GM12878 (cell line): ENCODE measurements at regions not wholly inside any gene's neighbourhood (a gene's known extent, or its start where the extent isn't known, plus 50 kb on each side); places are given as distances from the start of the nearest gene placed in this dataset.

Experiments used
- ATAC-seq: fragments of 200-7000 bp; cut with Tn5 transposase; 3 replicates; pipeline ENCODE4 v1.9.1; 2020; ENCODE audit warnings: mild to moderate bottlenecking, moderate library complexity
- BruUV-seq: library from RNA; stranded (reverse); fragments of 400-500 nt; replicated peaks from 2 replicates; lab custom pipeline; 2021; lab: Mats Ljungman, UMichigan
- CTCF ChIA-PET: fragments of 300-600 bp; sonication (Branson Sonifier 250); formaldehyde crosslinking; extraction: SDS; loops from one replicate; lab custom pipeline; 2021; ENCODE audit warnings: inconsistent platforms; lab: Yijun Ruan, JAX
- POLR2A ChIA-PET: fragments of 350-600 bp; formaldehyde crosslinking; extraction: SDS; loops from one replicate; lab custom pipeline; 2021; ENCODE audit warnings: inconsistent platforms; lab: Charles Lee
- RAD21 ChIA-PET: fragments of 300-600 bp; sonication (Branson Sonifier 250); formaldehyde crosslinking; loops from one replicate; lab custom pipeline; 2023; ENCODE audit warnings: antibody characterized with exemption; ENCODE audit not compliant: unreplicated experiment; lab: Charles Lee
- SMC1A ChIA-PET: fragments of 300-600 bp; sonication (Branson Sonifier 250); formaldehyde crosslinking; loops from one replicate; lab custom pipeline; 2023; ENCODE audit not compliant: unreplicated experiment, uncharacterized antibody; lab: Charles Lee
- DNase-seq: peaks from one replicate; pipeline ENCODE4 v3.0.0-alpha.2; 2011; ENCODE audit warnings: low read depth, low spot score
- FAIRE-seq: peaks from 3 replicates; lab custom pipeline; 2011; peaks lifted over from hg19 to GRCh38; lab: Jason Lieb, UNC
- H2AFZ ChIP-seq: 2 replicates; pipeline ENCODE4 v1.6.0; 2011; ENCODE audit warnings: low read depth, low read length, control low read depth; ENCODE audit not compliant: control insufficient read depth
- H3K27ac ChIP-seq: 2 replicates; pipeline ENCODE4 v1.5.1; 2011; ENCODE audit warnings: control low read depth; ENCODE audit not compliant: control insufficient read depth, insufficient read depth
- H3K27me3 ChIP-seq, 2 experiments: replicated peaks in 1 of 2; 2 replicates each; pipeline versions ENCODE4 v1.6.0 to v1.6.1; 2011; ENCODE audit warnings: low read length in 1 of 2; ENCODE audit not compliant: control insufficient read depth in 2 of 2, insufficient read depth in 2 of 2
- H3K36me3 ChIP-seq, 2 experiments: 2 replicates each; pipeline ENCODE4 v1.5.1; 2011; ENCODE audit warnings: low read length in 1 of 2; ENCODE audit not compliant: control insufficient read depth in 2 of 2, insufficient read depth in 2 of 2
- H3K4me1 ChIP-seq: 2 replicates; pipeline ENCODE4 v1.6.1; 2011; ENCODE audit warnings: mild to moderate bottlenecking, low read length, moderate library complexity, mixed read lengths; ENCODE audit not compliant: control insufficient read depth, insufficient read depth
- H3K4me2 ChIP-seq: 2 replicates; pipeline ENCODE4 v1.6.0; 2011; ENCODE audit warnings: control low read depth; ENCODE audit not compliant: control insufficient read depth, insufficient read depth
- H3K4me3 ChIP-seq: fragments of 200-600 bp; sonication (generic); 2 replicates; pipeline ENCODE4 v1.5.1; 2016
- H3K79me2 ChIP-seq: 2 replicates; pipeline ENCODE4 v1.6.0; 2011; ENCODE audit warnings: low read length; ENCODE audit not compliant: control insufficient read depth, insufficient read depth
- H3K9ac ChIP-seq: 2 replicates; pipeline ENCODE4 v1.8.0; 2011; ENCODE audit warnings: low read length, control low read depth, mixed read lengths; ENCODE audit not compliant: control insufficient read depth, insufficient read depth
- H3K9me3 ChIP-seq: replicated peaks from 3 replicates; pipeline ENCODE4 v1.5.1; 2011; ENCODE audit warnings: mild to moderate bottlenecking, low read length; ENCODE audit not compliant: control insufficient read depth, insufficient read depth
- H4K20me1 ChIP-seq: 2 replicates; pipeline ENCODE4 v1.6.0; 2011; ENCODE audit not compliant: control insufficient read depth, insufficient read depth
- BCL11A ChIP-seq: IDR thresholded peaks from 2 replicates; pipeline ENCODE4 v1.6.1; 2011; ENCODE audit warnings: low read depth, low read length
- CBX3 ChIP-seq: fragments of 200-600 bp; sonication (generic); IDR thresholded peaks from 2 replicates; pipeline ENCODE4 v1.6.1; 2016; ENCODE audit warnings: low read depth, borderline replicate concordance
- CEBPZ ChIP-seq: fragments of 150-350 bp; IDR thresholded peaks from 2 replicates; pipeline ENCODE4 v1.6.1; 2016; ENCODE audit warnings: low read depth, low read length
- CTCF ChIP-seq, 3 experiments: IDR thresholded peaks in 2 of 3; conservative IDR thresholded peaks in 1 of 3; 2 replicates each; pipeline ENCODE4 v1.5.1; 2011; ENCODE audit warnings: low read depth in 3 of 3, low read length in 3 of 3, mild to moderate bottlenecking in 3 of 3, control low read depth in 2 of 3, moderate library complexity in 2 of 3, inconsistent platforms in 1 of 3, mixed read lengths in 1 of 3; ENCODE audit not compliant: control insufficient read depth in 2 of 3, insufficient read depth in 1 of 3; ENCODE audit errors: extremely low read depth in 1 of 3
- ESRRA ChIP-seq: IDR thresholded peaks from 2 replicates; pipeline ENCODE4 v1.6.1; 2012; ENCODE audit warnings: mild to moderate bottlenecking, low read length, improper control_type of control experiment
- KLF5 ChIP-seq: fragments of 450-650 bp; IDR thresholded peaks from 2 replicates; pipeline ENCODE4 v1.6.1; 2014; ENCODE audit warnings: mild to moderate bottlenecking; ENCODE audit not compliant: partially characterized antibody
- LARP7 ChIP-seq: fragments of 450-650 bp; IDR thresholded peaks from 2 replicates; pipeline ENCODE4 v1.6.1; 2017; ENCODE audit warnings: mild to moderate bottlenecking
- NKRF ChIP-seq: fragments of 450-650 bp; conservative IDR thresholded peaks from 2 replicates; pipeline ENCODE4 v1.6.1; 2017; ENCODE audit warnings: mild to moderate bottlenecking, moderate library complexity
- NR2C1 ChIP-seq: fragments of 450-650 bp; IDR thresholded peaks from 2 replicates; pipeline ENCODE4 v1.6.1; 2017; ENCODE audit warnings: antibody characterized with exemption, mild to moderate bottlenecking, moderate library complexity
- PAX8 ChIP-seq: fragments of 450-650 bp; IDR thresholded peaks from 2 replicates; pipeline ENCODE4 v1.6.1; 2017; ENCODE audit warnings: mild to moderate bottlenecking, moderate library complexity
- RELB ChIP-seq: fragments of 450-650 bp; IDR thresholded peaks from 2 replicates; pipeline ENCODE4 v1.6.1; 2017; ENCODE audit warnings: low read depth, mild to moderate bottlenecking, moderate library complexity
- SMAD1 ChIP-seq: fragments of 450-650 bp; IDR thresholded peaks from 2 replicates; pipeline ENCODE4 v1.6.1; 2018; ENCODE audit warnings: mild to moderate bottlenecking, low read depth; ENCODE audit not compliant: partially characterized antibody
- SREBF2 ChIP-seq: IDR thresholded peaks from 2 replicates; pipeline ENCODE4 v1.6.1; 2012; ENCODE audit warnings: mild to moderate bottlenecking, low read length
- ZBTB33 ChIP-seq: fragments of 450-650 bp; IDR thresholded peaks from 2 replicates; pipeline ENCODE4 v1.6.1; 2017; ENCODE audit warnings: mild to moderate bottlenecking
- WGBS: methylation state at CpG from one replicate; pipeline ENCODE4 v1.1.6; 2016; ENCODE audit warnings: low lambda C conversion rate; ENCODE audit not compliant: insufficient replicate concordance, insufficient coverage; ENCODE audit errors: missing lambda C conversion rate; 5-methylcytosine and 5-hydroxymethylcytosine counted together
- in situ Hi-C: fragments of 300-500 bp; cut with MboI; formaldehyde crosslinking; loops from 9 replicates; pipeline ENCODE4 v1.14.3; 2018; ENCODE audit warnings: mixed read lengths
- intact Hi-C: fragments of 100-400 bp; cut with micrococcal nuclease; formaldehyde crosslinking; loops from one replicate; pipeline ENCODE4 v1.14.2; 2022; ENCODE audit not compliant: unreplicated experiment

GRCh38 chr6:156273065-156273711 is 504.0 kb upstream of the ARID1B start:
- BruUV-seq: no TSS peak
- ChIA-PET POLR2A (no interaction called here), RAD21 (no interaction called here), SMC1A (no interaction called here), CTCF (no interaction called here)
- H3K9ac ChIP-seq: no peak overlapping the region
- no peak overlapping the region for H2AFZ ChIP-seq
- no peaks in the 10 kb centered on the region for H3K9me3 ChIP-seq
- H3K27ac ChIP-seq: no peak overlapping the region
- whole genome bisulfite sequencing: 51% methylated on average over 6 of the region's 6 CpGs
- H3K27me3 ChIP-seq: peaks cover 0 to 4% of the 10 kb centered on the region in 2 experiments; a peak in 1 of 4 replicates
- in situ Hi-C loops (no loop called here), intact Hi-C loops (no loop called here)
- H3K4me3 ChIP-seq: no peak overlapping the region
- FAIRE-seq: no peak
- ATAC-seq: no peak
- H3K79me2 ChIP-seq: no peaks in the 10 kb centered on the region
- DNase-seq: no peak
- no peaks in the 10 kb centered on the region for H3K36me3 ChIP-seq
- no peaks in the 10 kb centered on the region for H3K4me1 ChIP-seq
- no peaks in the 10 kb centered on the region for H4K20me1 ChIP-seq
- no peak overlapping the region for H3K4me2 ChIP-seq
- TF ChIP-seq PAX8 (no peak), SREBF2 (no peak), RELB (no peak), SMAD1 (no peak), ZBTB33 (no peak), LARP7 (no peak), CBX3 (no peak), KLF5 (no peak), NKRF (no peak), NR2C1 (no peak), CEBPZ (no peak), ESRRA (no peak), CTCF (IDR thresholded peaks at IDR 0.05 in 2 of 3, conservative IDR thresholded peaks at IDR 0.05 in 1 of 3; ENCODE audit: control insufficient read depth in 2 of 3, extremely low read depth in 1 of 3, insufficient read depth in 1 of 3, low read depth in 3 of 3, low read length in 3 of 3) (no peak), BCL11A (no peak)
